AG10803 (cell line): ENCODE measurements at regions not wholly inside any gene's neighbourhood (a gene's known extent, or its start where the extent isn't known, plus 50 kb on each side); places are given as distances from the start of the nearest gene placed in this dataset.
A peak's percentile ranks its signal among the peaks of the same experiment; 100 is the strongest.

Experiments used
- DNase-seq: peaks from one replicate; pipeline ENCODE4 v3.0.0; 2010; ENCODE audit warnings: low read depth
- H3K4me3 ChIP-seq: 2 replicates; pipeline ENCODE4 v1.5.1; 2011; ENCODE audit warnings: mild to moderate bottlenecking, low read length, control low read depth
- TF ChIP-seq, protein P1 (sequence below): conservative IDR thresholded peaks from 2 replicates; pipeline ENCODE4 v1.5.1; 2011; ENCODE audit warnings: mild to moderate bottlenecking, low read length, control low read depth, inconsistent platforms

DNA sequence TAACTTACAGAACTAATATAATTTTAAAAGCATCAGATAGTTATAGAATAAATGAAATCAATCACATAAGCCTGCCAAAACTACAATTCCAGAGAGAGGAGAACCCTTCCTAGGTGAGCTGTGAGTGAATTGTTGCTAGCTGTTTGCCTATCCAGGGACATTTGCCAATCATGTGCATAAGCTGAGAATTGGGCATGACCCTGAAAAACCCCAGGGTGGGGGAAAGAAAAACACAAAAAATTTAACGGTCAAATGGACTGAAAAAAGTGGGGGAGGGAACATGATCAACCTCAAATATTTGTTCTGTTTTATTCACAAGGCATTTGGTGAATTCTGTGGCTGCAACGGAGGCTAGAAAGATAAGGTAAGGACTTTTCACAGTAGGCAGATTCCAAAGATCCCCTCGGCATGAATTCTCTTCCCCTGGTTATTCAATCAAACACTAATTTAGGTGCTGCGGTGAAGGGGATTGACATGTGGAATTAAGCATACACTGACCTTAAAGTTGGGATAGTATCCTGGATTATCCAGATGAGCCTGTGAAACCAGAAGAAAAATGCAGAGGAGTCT is 203.9 kb upstream of the RGPD4 start:
- no peak for DNase-seq

DNA sequence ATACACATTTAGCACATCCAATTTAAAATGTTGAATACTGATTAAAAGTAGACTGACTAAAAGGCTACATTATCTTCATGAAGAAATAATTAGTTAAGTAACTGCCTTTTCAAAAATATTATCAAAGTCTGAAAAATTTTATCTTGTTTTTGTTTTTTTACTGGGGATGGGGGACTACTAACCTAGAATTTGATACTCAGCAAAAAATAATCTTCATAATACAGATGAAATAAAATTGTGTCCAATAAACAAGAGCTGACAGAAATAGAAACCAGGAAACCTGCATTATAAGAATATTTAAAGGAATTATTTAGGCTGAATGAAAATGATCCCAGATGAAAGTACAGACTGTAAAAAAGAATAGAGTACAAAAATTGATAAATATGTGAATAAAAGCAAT is 200.7 kb upstream of the RGPD4 start:
- no peak overlapping the region for H3K4me3 ChIP-seq
- TF ChIP-seq, protein P1, sequence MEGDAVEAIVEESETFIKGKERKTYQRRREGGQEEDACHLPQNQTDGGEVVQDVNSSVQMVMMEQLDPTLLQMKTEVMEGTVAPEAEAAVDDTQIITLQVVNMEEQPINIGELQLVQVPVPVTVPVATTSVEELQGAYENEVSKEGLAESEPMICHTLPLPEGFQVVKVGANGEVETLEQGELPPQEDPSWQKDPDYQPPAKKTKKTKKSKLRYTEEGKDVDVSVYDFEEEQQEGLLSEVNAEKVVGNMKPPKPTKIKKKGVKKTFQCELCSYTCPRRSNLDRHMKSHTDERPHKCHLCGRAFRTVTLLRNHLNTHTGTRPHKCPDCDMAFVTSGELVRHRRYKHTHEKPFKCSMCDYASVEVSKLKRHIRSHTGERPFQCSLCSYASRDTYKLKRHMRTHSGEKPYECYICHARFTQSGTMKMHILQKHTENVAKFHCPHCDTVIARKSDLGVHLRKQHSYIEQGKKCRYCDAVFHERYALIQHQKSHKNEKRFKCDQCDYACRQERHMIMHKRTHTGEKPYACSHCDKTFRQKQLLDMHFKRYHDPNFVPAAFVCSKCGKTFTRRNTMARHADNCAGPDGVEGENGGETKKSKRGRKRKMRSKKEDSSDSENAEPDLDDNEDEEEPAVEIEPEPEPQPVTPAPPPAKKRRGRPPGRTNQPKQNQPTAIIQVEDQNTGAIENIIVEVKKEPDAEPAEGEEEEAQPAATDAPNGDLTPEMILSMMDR: no peak
- no peak for DNase-seq

More for the DNA sequence above, 203.9 kb upstream of the RGPD4 start:
- TF ChIP-seq, protein P1: no peak
- H3K4me3 ChIP-seq: no peak overlapping the region

DNA sequence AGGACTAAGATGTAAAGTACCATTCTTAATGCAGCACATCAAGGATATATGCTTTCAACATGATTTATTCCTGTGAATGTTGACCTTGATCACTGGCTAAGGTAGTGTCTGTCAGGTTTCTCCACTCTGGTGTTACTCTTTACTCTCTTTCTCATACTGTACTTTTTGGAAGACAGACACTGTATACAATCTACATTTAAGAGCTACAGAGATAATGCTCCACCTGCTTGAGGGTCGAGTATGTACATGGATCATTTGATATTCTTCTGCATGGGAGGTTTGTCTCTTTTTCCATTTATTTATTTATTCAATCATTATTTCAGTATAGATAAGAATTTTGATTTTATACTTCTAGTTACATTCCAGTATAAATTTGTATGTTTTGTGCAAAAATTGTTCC is 199.5 kb upstream of the RGPD4 start:
- no peak for DNase-seq
- TF ChIP-seq, protein P1: no peak
- H3K4me3 ChIP-seq: no peak overlapping the region

DNA sequence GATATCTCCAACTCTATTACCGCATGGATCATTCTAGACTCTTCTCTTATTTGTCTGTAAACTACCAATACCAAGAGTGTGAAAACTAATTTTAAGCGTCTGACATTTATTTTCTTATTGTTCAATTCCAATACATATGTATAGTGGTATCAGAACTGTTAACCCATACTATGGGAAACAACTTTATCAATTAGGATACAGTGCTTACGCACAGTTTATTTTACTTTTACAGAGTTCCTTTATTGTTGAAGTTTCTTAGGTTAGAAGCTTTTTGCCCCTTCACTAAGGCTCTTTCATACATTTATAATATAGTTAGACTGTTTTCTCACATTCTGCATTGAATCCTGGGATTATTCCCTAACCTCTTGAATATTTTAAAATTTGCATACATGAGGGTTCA is 198.8 kb upstream of the RGPD4 start:
- no peak overlapping the region for H3K4me3 ChIP-seq
- TF ChIP-seq, protein P1: no peak
- DNase-seq: no peak

DNA sequence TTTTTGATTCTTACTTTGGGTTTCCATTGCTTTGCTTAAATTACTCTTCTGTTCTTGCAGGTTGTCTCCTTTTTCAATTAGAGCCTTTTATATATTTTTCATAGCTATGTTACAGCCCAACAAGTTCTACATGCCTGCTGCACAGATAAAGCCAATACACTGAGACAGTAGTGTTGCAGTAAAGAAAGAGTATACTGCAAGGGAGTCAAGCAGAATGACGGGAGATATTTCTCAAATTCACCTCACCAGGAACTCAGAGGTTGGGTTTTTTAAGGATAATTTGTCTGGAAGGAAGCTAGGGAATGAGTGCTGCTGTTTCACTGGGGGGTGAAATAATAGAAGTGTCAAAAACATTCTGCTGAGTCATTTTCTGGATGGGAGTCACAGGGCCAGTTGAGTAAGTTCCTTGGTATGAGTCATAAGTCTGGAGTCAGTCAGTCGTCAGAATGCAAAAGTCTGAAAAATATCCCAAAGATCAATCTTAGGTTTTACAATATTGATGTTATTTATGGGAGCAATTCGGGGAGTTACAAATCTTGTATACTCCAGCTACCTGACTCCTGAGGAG is 193.0 kb upstream of the RGPD4 start:
- peak; percentile 85 for DNase-seq
- no peak overlapping the region for H3K4me3 ChIP-seq
- TF ChIP-seq, protein P1: no peak

DNA sequence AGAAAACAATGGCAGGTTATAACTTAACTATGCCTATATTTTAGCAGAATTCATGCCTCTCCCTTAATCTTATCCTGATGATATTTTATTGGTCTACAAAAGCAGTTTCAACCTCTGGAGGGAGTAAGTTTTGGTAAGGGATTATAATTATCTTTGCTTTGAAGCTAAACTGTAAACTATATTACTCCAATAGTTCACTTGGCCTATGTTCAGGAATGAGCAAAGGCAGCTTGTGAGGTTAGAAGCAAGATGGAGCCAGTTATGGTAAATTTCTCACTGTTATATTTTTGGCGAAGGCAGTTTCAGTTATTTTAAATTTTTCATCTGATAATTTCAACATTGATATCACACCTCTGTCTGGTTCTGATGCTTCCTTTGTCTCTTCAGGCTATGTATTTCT is 192.5 kb upstream of the RGPD4 start:
- TF ChIP-seq, protein P1: no peak
- DNase-seq: peak; percentile 1
- H3K4me3 ChIP-seq: no peak overlapping the region

DNA sequence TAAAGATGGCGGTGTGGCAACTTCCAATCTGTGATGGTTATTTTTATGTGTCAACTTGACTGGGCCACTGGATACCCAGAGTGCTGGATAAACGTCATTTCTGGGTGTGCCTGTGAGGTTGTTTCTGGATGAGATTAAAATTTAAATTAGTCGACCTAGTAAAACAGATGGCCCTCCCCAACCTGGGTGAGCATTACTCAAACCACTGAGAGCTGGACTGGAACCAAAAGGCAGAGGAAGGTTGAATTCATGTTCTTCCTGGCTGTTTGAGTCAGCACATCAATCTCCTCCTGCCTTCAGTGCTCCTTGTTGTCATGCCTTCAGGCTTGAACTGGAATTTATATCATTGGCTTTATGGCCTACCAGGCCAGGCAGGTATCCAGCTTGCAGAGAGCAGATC is 190.8 kb upstream of the RGPD4 start:
- TF ChIP-seq, protein P1: no peak
- no peak overlapping the region for H3K4me3 ChIP-seq
- peak; percentile 52 for DNase-seq
